H9 (cell line): ENCODE measurements at regions not wholly inside any gene's neighbourhood (a gene's known extent, or its start where the extent isn't known, plus 50 kb on each side); places are given as distances from the start of the nearest gene placed in this dataset.

ENCODE experiments used
- DNase-seq: peaks from one replicate; pipeline ENCODE4 v3.0.0-alpha.2; 2017
- H2AFZ ChIP-seq: one replicate; pipeline ENCODE4 v1.6.1; 2013; ENCODE audit warnings: mild to moderate bottlenecking, low read length, control low read depth, moderate library complexity
- H2AK5ac ChIP-seq: 2 replicates; pipeline ENCODE4 v1.6.1; 2013; ENCODE audit warnings: low read length, control low read depth, mixed read lengths; ENCODE audit not compliant: insufficient read length
- H2BK120ac ChIP-seq: one replicate; pipeline ENCODE4 v1.6.1; 2013; ENCODE audit warnings: low read depth, mild to moderate bottlenecking, low read length, control low read depth, inconsistent platforms; ENCODE audit not compliant: poor library complexity, severe bottlenecking
- H2BK12ac ChIP-seq: 2 replicates; pipeline ENCODE4 v1.6.1; 2013; ENCODE audit warnings: low read length, control low read depth, mixed read lengths, low read depth; ENCODE audit not compliant: insufficient read length
- H2BK15ac ChIP-seq: 2 replicates; pipeline ENCODE4 v1.6.1; 2013; ENCODE audit warnings: low read depth, low read length, control low read depth
- H2BK20ac ChIP-seq: one replicate; pipeline ENCODE4 v1.6.1; 2013; ENCODE audit warnings: low read depth, mild to moderate bottlenecking, low read length, control low read depth, inconsistent platforms; ENCODE audit not compliant: poor library complexity, severe bottlenecking
- H2BK5ac ChIP-seq: 2 replicates; pipeline ENCODE4 v1.6.1; 2013; ENCODE audit warnings: low read length, control low read depth, mixed read lengths; ENCODE audit not compliant: insufficient read length
- H3K14ac ChIP-seq: 2 replicates; pipeline ENCODE4 v1.6.1; 2013; ENCODE audit warnings: low read length, control low read depth; ENCODE audit not compliant: insufficient read depth
- H3K18ac ChIP-seq: 2 replicates; pipeline ENCODE4 v1.6.1; 2013; ENCODE audit warnings: low read depth, mild to moderate bottlenecking, mixed read lengths, low read length, control low read depth; ENCODE audit not compliant: insufficient read length
- H3K23ac ChIP-seq: 2 replicates; pipeline ENCODE4 v1.6.1; 2013; ENCODE audit warnings: low read length, control low read depth, mixed read lengths, low read depth; ENCODE audit not compliant: insufficient read length
- H3K23me2 ChIP-seq: 2 replicates; pipeline ENCODE4 v1.6.1; 2013; ENCODE audit warnings: low read depth, mild to moderate bottlenecking, mixed read lengths, low read length, control low read depth; ENCODE audit not compliant: insufficient read length, poor library complexity, severe bottlenecking
- H3K27ac ChIP-seq: 2 replicates; pipeline ENCODE4 v1.5.1; 2013; ENCODE audit warnings: low read length, control low read depth, mixed read lengths, low read depth; ENCODE audit not compliant: insufficient read length
- H3K27me3 ChIP-seq: 2 replicates; pipeline ENCODE4 v1.6.1; 2013; ENCODE audit warnings: low read length, control low read depth, inconsistent platforms; ENCODE audit not compliant: insufficient read depth
- H3K4ac ChIP-seq: 2 replicates; pipeline ENCODE4 v1.6.1; 2013; ENCODE audit warnings: low read depth, mild to moderate bottlenecking, control low read depth, inconsistent platforms, low read length, moderate library complexity
- H3K4me1 ChIP-seq: 2 replicates; pipeline ENCODE4 v1.6.1; 2013; ENCODE audit warnings: low read length, control low read depth, inconsistent platforms; ENCODE audit not compliant: insufficient read depth
- H3K4me2 ChIP-seq: 2 replicates; pipeline ENCODE4 v1.6.1; 2013; ENCODE audit warnings: low read length, control low read depth, mixed read lengths; ENCODE audit not compliant: insufficient read length, insufficient read depth
- H3K56ac ChIP-seq: 2 replicates; pipeline ENCODE4 v1.6.1; 2013; ENCODE audit warnings: low read depth, mild to moderate bottlenecking, mixed read lengths, low read length, control low read depth; ENCODE audit not compliant: insufficient read length
- H3K79me1 ChIP-seq: 2 replicates; pipeline ENCODE4 v1.6.1; 2013; ENCODE audit warnings: low read depth, mild to moderate bottlenecking, moderate library complexity, low read length, control low read depth, inconsistent platforms; ENCODE audit not compliant: insufficient read depth, poor library complexity, severe bottlenecking
- H3K79me2 ChIP-seq: 2 replicates; pipeline ENCODE4 v1.6.1; 2013; ENCODE audit warnings: low read length, control low read depth, inconsistent platforms; ENCODE audit not compliant: insufficient read depth
- H3K9ac ChIP-seq: 2 replicates; pipeline ENCODE4 v1.6.1; 2013; ENCODE audit warnings: low read length, control low read depth, mixed read lengths; ENCODE audit not compliant: insufficient read length; ENCODE audit errors: extremely low read depth
- H3K9me3 ChIP-seq: one replicate; pipeline ENCODE4 v1.6.1; 2013; ENCODE audit warnings: low read depth, low read length, inconsistent platforms; ENCODE audit not compliant: control insufficient read depth
- H3T11ph ChIP-seq: one replicate; pipeline ENCODE4 v1.6.1; 2013; ENCODE audit warnings: mild to moderate bottlenecking, low read length, control low read depth, inconsistent platforms
- H4K20me1 ChIP-seq: one replicate; pipeline ENCODE4 v1.6.1; 2013; ENCODE audit not compliant: control insufficient read depth, insufficient read length, insufficient read depth
- H4K5ac ChIP-seq: 2 replicates; pipeline ENCODE4 v1.6.1; 2013; ENCODE audit warnings: low read depth, mild to moderate bottlenecking, mixed read lengths, low read length, control low read depth; ENCODE audit not compliant: insufficient read length
- H4K8ac ChIP-seq: replicated peaks from 2 replicates; pipeline ENCODE4 v1.6.1; 2013; ENCODE audit warnings: low read length, control low read depth, mixed read lengths, low read depth; ENCODE audit not compliant: insufficient read length
- H4K91ac ChIP-seq: 2 replicates; pipeline ENCODE4 v1.6.1; 2013; ENCODE audit warnings: low read depth, mild to moderate bottlenecking, moderate library complexity, mixed read lengths, low read length, control low read depth; ENCODE audit not compliant: insufficient read length
- H3K27ac Mint-ChIP-seq, 3 experiments: 2 replicates in 2 of 3; 3 replicates in 1 of 3; pipeline ENCODE4 v1.8.0; 2020 to 2021; ENCODE audit warnings: mixed read lengths in 3 of 3, mild to moderate bottlenecking in 1 of 3, moderate library complexity in 1 of 3
- H3K27me3 Mint-ChIP-seq: 2 replicates; pipeline ENCODE4 v1.8.0; 2021; ENCODE audit warnings: low read depth, mild to moderate bottlenecking, moderate library complexity, mixed read lengths
- H3K36me3 Mint-ChIP-seq, 3 experiments: 2 replicates in 2 of 3; 3 replicates in 1 of 3; pipeline ENCODE4 v1.8.0; 2020 to 2021; ENCODE audit warnings: low read depth in 3 of 3, mixed read lengths in 3 of 3; ENCODE audit not compliant: insufficient read depth in 1 of 3
- H3K4me1 Mint-ChIP-seq, 2 experiments: 2 replicates each; pipeline ENCODE4 v1.8.0; 2020; ENCODE audit warnings: mixed read lengths in 2 of 2
- H3K4me3 Mint-ChIP-seq, 2 experiments: 2 replicates in 1 of 2; 3 replicates in 1 of 2; pipeline ENCODE4 v1.8.0; 2020 to 2021; ENCODE audit warnings: mild to moderate bottlenecking in 2 of 2, mixed read lengths in 2 of 2, moderate library complexity in 1 of 2
- H3K9me3 Mint-ChIP-seq, 2 experiments: 2 replicates in 1 of 2; 3 replicates in 1 of 2; pipeline ENCODE4 v1.8.0; 2020; ENCODE audit warnings: mild to moderate bottlenecking in 2 of 2, mixed read lengths in 2 of 2, moderate library complexity in 1 of 2
- CTCF ChIP-seq: fragments of 200-600 bp; sonication (generic); conservative IDR thresholded peaks from 3 replicates; pipeline ENCODE4 v1.8.0; 2021; ENCODE audit warnings: antibody characterized with exemption, mild to moderate bottlenecking
- WGBS: extraction: QIAGEN DNeasy Blood & Tissue Kit; methylation state at CpG from one replicate; pipeline ENCODE4 v1.1.7; 2013; ENCODE audit warnings: missing lambda C conversion rate, low lambda C conversion rate, mixed read lengths; ENCODE audit not compliant: insufficient read length; ENCODE audit errors: extremely low coverage; 5-methylcytosine and 5-hydroxymethylcytosine counted together

- Mint-ChIP-seq H3K9me3 (peaks cover 0 to 2% of the 10 kb centered on the region in 2 experiments; a peak in 2 of 5 replicates), H3K27ac (no peak overlapping the region), H3K36me3 (peaks cover 0 to 3% (median 0%) of the 10 kb centered on the region in 3 experiments; a peak in 1 of 7 replicates), H3K27me3 (peaks cover 2% of the 10 kb centered on the region; the same call in 1 of the 2 replicates), H3K4me3 (no peak overlapping the region), H3K4me1 (peaks cover 6 to 12% of the 10 kb centered on the region in 2 experiments)
- no peak overlapping the region for H2BK120ac ChIP-seq
- H3K9me3 ChIP-seq: no peaks in the 10 kb centered on the region
- no peaks in the 10 kb centered on the region for H3K4me1 ChIP-seq
- H3K23ac ChIP-seq: no peak overlapping the region
- no peak overlapping the region for H2BK5ac ChIP-seq
- H2BK20ac ChIP-seq: no peak overlapping the region
- no peak overlapping the region for H4K5ac ChIP-seq
- no peaks in the 10 kb centered on the region for H3K79me1 ChIP-seq
- H3K27me3 ChIP-seq: no peaks in the 10 kb centered on the region
- no peak overlapping the region for H4K91ac ChIP-seq
- H2AFZ ChIP-seq: no peak overlapping the region
- H2BK15ac ChIP-seq: no peak overlapping the region
- H3K79me2 ChIP-seq: no peaks in the 10 kb centered on the region
- no peak overlapping the region for H3K9ac ChIP-seq
- H3T11ph ChIP-seq: no peak overlapping the region
- H3K23me2 ChIP-seq: no peaks in the 10 kb centered on the region
- no peak for DNase-seq
- no peak for TF ChIP-seq CTCF
- no peak overlapping the region for H3K4ac ChIP-seq
- H2AK5ac ChIP-seq: no peak overlapping the region
- H2BK12ac ChIP-seq: no peak overlapping the region
- no peak overlapping the region for H3K4me2 ChIP-seq
- no peaks in the 10 kb centered on the region for H4K20me1 ChIP-seq
- no peak overlapping the region for H3K56ac ChIP-seq
- no peak overlapping the region for H3K14ac ChIP-seq
- no peak overlapping the region for H3K27ac ChIP-seq
- no peak overlapping the region for H4K8ac ChIP-seq
- no peak overlapping the region for H3K18ac ChIP-seq
- WGBS: no CpG with 5 or more reads among the region's 3 CpGs
Observed at GRCh38 chr1:209319057-209319432, 264.5 kb upstream of the CAMK1G start.
